HTR-8/SVneo (cell line): ENCODE measurements at regions not wholly inside any gene's neighbourhood (a gene's known extent, or its start where the extent isn't known, plus 50 kb on each side); places are given as distances from the start of the nearest gene placed in this dataset.
"Not testable (repeated sequence)": the region's sequence is repeated elsewhere in the genome, so short reads cannot be mapped to it uniquely, and the experiment has no call there.

Experiments used
- DNase-seq: peaks from one replicate; pipeline ENCODE4 v3.0.0; 2011; ENCODE audit warnings: low spot score, mixed read lengths; ENCODE audit not compliant: insufficient read length
- FAIRE-seq: peaks from 2 replicates; lab custom pipeline; 2011; peaks lifted over from hg19 to GRCh38; lab: Jason Lieb, UNC

DNA sequence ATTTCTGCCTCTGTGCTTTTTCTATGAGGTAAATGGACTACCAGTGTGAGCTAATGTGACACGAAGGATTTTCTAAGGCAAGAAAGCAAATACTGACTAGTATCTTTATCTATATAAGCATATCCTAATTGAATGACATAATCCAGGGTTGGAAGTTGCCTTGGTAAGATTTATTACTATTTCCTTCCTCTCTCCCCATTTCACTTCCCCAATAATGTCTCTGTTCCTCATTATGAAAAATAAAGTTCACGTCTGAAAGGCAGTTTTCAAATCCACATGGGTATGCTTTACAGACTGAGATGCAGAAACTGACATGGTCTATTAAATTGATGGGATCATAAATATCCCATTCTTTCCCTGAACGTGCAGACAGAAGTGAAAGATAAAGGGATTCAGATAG, 86.0 kb downstream of the DTWD1 start:
- DNase-seq (no peak), FAIRE-seq (no peak)

DNA sequence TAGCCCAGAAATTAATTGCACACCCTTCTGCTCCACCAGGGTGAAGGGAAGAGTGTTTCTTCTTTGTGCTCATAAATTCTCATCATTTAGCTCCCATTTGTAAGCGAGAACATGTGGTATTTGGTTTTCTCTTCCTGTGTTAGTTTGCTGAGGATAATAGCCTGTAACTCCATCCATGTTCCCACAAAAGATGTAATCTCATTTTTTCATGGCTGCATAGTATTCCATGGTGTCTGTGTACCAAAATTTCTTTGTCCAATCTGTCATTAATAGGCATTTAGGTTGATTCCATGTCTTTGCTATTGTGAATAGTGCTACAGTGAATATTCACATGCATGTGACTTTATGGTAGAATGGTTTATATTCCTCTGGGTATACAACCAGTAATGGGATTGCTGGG, 86.8 kb downstream of the DTWD1 start:
- DNase-seq (no peak), FAIRE-seq (no peak)

DNA sequence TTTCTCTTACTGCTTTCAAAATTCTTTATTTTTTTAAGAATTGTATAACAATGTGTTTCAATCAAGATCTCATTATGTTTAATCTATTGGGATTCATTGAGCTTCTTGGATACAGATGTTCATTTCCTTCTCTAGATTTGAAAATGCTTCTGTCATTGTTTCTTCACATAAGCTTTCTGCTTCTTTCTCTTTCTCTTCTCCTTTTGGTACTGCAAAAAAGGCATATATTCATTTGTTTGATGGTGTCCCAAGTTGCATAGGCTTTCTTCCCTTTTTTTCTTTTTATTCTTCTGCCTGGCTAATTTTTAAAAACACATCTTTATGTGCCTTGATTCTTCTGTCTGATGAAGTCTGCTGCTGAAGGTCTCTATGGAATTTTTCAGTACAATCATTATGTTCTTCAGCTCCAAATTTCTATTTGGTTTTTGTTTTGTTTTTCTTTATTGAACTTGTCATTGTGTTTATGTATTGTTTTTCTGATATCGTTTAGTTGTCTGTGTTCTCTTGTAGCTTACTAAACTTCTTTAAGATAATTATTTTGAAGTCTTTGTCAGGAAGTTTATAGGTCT, 88.9 kb downstream of the DTWD1 start:
- DNase-seq (no peak), FAIRE-seq (no peak)

DNA sequence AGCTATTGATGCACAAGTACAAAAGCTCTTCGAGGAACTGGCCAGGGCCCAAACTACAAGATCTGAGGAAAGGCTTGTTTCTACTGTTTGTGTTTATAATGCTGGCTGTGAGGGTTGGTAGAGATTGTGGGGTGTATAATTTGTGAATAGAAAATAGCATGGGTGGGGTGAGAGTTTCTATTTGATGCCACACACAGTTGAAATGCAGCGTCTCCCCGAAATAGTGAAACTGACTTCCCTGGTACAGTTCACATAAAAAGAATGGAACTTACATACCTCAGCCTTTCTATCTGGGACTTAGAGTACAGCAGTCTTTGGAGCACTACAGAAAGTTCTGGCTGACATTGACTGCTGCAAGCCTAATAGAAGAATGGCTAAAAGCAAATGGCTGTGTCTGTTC, 91.3 kb downstream of the DTWD1 start:
- FAIRE-seq (no peak), DNase-seq (no peak)

DNA sequence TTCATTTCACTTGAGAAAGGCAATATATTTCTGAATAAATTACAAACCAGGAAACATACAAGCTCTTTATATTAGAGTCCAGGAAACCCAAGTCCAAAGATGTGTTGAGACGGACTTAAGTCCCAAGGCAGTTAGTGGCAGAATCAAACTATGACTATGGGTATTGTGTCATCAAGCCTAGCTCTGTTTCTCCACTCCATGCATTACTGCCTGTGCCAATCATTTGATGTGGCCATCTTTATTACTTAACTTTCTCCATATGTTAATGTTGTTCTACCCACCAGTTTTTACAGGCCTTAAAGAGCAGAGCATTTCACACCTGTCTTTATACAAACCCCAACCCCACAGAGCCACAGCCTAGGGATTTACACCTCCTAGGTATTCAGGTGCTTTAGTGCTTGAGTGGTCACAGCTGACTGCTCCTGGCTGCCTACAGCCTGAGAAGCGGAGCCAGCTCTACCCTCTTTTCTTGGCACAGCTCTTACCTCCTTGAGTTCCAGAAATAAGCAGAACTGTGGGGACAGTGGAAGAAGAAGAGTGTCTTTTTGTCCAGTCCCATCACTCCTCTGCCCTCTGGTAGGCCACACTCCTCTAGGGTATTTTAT, 92.1 kb downstream of the DTWD1 start:
- DNase-seq: no peak
- no peak for FAIRE-seq

DNA sequence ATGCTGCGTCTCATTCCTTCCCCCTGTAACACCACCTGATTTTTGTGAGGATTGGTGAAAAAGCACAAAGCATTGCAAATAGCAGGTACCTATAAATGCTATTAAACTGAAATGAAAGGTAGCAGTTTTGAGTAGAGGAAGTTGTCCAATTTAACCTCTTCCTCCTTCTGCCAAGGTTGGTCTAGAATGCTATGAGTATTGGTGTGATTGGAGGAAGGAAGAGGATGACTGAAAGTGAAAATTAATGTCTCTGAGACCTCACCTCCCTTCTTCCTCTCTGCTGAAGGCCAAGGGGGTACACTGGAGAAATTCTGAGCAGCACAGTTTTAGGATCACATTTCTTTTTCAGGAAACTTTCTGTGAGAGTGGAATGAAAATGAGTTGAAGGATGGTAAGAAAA, 94.4 kb downstream of the DTWD1 start:
- FAIRE-seq (no peak), DNase-seq (no peak)

DNA sequence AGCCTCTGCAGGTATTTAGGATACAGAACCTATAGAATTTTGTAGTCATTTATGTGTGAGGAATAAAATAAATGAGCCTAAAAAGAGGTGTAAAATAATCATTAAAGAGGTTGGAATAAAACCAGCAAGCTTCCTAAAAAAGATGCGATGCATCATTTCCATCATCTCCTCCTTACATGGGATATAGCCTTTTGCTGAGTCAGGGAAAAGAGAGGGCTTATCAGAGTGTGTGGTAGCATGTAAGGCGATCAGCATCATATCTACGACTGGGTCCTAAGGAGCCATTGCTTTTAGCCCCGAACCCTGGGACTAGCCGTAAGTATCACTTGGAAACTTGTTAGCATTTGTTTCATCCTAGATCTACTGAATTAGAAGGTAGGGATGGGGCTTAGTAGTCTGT, 94.9 kb downstream of the DTWD1 start:
- DNase-seq: no peak
- FAIRE-seq: no peak

DNA sequence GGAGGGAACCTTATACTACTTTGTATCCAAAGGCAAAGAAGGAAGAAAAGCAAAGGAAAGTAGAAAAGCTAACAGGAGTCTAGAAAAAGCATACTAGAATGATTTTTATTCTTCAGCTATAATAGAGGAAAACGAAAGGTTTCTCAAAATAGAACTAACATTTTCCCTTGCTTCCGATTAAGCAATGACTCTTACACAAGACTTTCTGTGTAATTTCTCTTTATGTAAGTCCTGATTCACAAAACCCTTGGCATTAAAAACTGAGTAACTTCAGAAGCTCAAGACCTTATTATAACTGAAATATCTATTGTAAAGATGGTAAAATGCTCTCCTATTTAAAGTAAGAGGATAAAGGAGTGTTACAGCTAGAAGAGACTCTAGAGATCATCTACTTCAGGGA, 97.4 kb downstream of the DTWD1 start:
- no peak for DNase-seq
- no peak for FAIRE-seq

DNA sequence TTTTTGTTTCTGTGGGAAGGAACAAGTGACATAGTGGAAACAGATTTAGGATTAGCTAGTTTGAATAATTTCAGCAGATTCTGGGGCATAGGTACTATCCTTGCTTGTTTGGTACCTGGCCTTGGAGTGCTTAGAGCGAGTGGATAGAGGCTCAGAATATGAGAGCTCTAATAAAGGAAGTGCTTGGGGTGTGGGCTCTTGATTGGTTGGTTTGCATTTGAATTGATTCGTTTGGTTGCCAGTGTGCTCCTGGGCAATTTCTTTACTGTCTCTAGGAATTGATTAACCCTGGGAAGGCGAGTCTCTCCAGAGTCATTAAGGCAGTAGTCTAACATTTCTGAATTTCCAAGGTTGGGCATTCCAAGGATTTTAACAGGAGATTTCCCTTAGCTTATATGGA, 98.0 kb downstream of the DTWD1 start:
- FAIRE-seq (no peak), DNase-seq (no peak)

DNA sequence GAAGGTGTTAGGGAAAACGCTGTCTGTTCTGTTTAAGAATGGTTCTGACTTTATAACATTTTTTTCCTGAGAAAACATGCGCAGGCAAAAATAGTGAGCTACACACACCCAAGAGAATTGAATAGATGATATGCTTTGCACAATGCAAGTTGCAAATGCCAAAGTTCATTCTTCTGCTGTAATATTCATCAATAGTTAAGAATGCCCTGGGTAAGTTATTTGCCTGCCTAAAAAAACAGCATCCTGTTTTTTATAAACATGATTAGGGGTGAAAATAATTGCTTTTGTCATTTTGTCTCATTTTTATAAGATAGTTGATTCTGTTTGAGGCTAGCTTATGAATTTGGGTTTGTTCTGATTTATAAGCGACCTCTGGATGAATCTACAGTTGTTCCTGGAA, 99.4 kb downstream of the DTWD1 start:
- DNase-seq (no peak), FAIRE-seq (no peak)

DNA sequence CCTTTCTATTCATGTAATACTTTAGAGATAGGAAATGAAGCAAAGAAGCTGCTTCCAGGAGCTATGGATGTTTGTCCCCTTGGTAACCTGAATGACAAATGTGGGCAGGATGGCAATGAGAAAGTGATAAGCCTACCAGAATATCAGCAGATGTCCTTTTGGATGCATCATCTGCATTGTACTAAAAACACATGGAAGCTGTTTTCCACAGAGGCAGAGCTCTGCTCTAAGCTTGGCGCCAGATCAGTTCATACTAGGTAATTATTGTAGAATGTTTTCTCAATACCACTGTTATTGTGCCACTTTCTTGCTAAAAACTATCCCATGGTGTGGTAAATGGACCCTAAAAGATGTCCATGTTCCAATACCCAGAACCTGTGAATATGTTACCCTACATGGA, 100.2 kb downstream of the DTWD1 start:
- no peak for DNase-seq
- FAIRE-seq: no peak

DNA sequence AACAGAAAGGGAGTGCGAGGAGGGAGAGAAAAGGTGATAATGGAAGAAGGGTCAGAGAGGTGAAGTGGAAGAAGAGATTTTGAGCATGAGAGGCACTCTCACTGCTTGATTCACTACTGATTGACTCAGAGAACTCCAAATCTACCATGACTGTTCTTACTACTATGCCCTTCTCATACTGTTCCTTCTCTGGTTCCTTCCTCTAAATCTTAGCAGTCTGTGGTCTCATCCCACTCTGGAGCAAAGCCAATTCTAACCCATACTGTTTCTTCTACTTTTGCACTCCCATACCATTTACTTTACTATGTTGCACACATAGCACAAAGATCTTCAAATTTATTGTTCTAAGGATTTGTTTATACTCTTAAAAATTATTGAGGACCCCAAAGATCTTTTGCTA, 100.8 kb downstream of the DTWD1 start:
- FAIRE-seq (no peak), DNase-seq (no peak)

DNA sequence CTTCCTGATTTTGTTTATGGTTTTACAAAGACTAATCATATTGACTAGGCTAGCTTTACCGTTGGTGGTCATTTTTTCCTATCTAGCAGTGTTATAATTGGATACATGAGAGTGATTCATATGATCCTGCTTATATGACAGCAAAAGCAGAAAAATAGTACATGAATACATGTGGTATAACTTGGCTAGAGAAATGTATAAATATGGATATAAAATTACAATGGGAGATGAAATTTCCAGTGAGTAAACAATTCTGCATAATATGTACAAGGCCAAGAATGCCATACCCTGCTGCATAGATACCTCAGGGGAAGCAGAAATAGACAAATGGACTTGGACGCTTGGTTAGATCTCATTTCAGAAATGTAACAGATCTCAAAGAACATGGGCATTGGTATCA, 103.1 kb downstream of the DTWD1 start:
- FAIRE-seq (no peak), DNase-seq (no peak)

DNA sequence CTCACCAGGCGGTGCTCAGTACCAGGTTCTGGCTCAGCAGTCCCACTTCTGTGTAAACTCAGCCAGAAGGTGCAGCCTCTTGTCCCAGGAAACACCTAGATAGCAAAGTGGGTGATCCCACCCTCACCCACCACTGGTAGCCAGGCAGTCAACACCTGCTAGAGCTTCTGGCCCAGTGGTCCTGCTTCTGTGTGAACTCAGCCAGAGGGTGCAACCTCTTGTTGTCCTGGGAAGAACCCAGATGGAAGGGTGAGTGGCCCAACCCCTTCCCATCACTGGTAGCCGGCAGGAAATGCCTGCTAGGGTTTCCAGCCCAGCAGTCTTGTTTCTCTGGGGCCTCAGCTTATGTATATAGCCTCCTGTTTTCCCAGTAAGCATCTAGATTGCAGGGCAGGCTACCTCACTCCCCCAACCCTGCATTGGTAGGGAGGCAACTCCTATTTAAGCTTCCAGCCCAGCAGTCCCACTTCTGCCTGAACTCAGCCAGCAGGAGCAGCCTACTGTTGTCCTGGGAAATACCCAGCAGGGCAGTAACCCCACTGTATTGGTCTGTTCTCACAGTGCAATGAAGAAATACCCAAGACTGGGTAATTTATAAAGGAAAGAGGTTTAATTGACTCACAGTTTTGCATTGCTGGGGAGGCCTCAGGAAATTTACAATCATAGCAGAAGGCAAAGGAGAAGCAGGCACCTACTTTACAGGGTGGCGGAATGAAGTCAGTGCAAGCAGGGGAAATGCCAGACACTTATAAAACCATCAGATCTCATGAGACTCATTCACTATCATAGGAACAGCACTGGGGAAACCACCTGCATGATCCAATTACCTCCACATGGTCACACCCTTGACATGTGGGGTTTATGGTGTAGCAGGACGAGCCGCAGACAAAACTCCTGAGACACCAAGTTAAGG, 110.6 kb downstream of the DTWD1 start:
- no peak for FAIRE-seq
- DNase-seq: no peak

DNA sequence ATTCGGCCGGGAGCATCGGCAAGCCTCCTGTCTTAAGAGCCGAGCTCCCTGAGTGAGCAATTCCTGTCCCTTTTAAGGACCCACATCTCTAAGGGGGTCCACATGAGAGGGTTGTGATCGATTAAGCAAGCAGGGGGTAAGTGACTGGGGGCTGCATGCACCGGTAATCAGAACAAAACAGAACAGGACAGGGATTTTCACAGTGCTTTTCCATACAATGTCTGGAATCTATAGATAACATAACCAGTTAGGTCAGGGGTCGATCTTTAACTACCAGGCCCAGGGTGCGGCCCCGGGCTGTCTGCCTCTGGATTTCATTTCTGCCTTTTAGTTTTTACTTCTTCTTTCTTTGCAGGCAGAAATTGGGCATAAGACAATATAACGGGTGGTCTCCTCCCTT, 111.3 kb downstream of the DTWD1 start:
- not testable (repeated sequence) for FAIRE-seq, DNase-seq

DNA sequence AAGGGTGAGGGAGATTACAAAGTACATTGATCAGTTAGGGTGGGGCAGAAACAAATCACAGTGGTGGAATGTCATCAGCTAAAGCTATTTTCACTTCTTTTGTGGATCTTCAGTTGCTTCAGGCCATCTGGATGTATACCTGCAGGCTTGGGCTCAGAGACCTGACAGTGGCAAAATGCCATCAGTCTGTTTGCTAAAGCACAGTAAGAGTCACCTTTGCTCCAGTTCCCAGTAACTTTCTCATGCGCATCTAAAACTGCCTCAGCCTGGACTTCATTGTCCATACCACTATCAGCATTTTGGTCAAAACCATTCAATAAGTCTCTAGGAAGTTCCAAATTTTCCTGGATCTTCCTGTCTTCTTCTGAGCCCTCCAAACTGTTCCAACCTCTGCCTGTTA, 113.2 kb downstream of the DTWD1 start:
- not testable (repeated sequence) for FAIRE-seq, DNase-seq

DNA sequence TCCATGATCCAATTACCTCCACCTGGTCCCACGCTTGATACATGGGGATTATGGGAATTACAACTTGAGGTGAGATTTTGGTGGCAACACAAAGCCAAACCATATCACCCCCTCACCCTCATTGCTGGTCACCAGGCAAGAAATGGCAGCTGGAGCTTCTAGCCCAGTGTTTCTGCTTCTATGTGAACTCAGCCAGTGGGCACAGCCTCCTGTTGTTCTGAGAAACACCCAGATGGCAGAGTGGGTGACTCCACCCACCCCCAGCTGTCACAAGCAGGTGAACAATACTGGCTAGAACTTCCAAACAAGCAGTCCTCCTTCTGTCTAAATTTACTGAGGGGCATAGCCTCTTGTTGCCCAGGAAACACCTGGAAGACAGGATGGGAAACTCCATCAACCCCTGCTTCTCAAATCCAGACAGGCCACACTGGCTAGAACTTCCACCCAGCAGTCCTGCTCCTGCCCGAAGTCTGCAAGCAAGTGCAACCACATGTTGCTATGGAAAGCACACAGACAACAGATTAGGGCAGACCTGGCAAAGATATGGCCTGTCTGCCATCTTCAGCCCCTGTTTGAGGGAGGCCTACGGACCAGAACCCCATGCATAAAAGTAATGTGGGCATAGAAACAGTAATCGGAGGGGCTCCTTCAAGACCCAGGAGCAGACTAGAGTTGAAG, 114.1 kb downstream of the DTWD1 start:
- no peak for FAIRE-seq

DNA sequence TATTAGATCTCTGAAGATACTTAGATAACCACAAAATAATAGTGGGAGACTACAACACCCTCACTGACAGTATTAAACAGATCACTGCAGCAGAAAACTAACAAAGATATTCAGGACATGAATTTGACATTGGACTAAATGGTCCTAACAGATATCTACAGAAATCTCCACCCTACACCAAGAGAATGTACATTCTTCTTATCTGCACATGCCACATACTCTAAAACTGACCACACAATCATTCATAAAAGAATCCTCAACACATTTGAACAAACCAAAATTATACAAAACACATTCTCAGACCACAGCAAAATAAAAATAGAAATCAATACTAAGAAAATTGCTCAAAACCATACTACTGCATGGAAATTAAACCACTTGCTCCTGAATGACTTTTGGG, 116.3 kb downstream of the DTWD1 start:
- no peak for FAIRE-seq

More for the DNA sequence above, 114.1 kb downstream of the DTWD1 start:
- no peak for DNase-seq

DNA sequence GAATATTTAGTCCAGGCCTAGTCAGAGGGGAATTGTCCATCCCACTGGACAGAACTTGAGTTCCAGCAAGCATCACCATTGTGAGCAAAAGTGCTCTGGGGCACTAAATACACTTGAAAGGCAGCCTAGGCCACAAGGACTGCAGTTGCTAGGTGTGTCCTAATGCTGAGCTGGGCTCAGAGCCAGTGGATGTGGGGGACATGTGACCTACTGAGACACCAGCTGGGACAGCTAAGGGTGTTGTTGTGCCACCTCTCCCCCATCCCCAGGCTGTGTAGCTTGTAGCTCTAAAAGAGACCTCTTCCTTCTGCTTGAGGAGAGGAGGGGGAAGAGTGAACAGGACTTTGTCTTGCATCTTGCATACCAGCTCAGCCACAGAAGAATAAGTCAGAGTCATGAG, 120.9 kb downstream of the DTWD1 start:
- DNase-seq (no peak), FAIRE-seq (no peak)

More for the DNA sequence above, 116.3 kb downstream of the DTWD1 start:
- DNase-seq: no peak

DNA sequence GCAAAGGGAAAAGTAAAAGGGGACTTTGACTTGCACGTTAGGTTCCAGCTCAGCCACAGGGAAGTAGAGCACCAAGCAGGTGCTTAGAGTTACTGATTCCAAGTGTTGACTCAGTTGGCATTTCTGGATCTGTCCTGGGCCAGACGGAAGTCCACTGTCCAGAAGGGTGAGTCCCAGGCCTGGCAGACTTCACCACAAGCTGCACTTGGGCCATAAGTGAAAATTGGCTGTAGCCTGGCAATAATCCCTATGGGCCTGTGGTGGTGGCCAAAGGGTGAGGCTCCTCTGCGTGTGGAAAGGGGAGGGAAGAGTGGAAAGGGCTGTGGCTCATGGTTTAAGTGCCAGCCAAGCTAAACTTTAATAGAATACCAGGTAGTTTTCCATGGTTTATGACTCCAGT, 121.5 kb downstream of the DTWD1 start:
- DNase-seq (no peak), FAIRE-seq (no peak)

DNA sequence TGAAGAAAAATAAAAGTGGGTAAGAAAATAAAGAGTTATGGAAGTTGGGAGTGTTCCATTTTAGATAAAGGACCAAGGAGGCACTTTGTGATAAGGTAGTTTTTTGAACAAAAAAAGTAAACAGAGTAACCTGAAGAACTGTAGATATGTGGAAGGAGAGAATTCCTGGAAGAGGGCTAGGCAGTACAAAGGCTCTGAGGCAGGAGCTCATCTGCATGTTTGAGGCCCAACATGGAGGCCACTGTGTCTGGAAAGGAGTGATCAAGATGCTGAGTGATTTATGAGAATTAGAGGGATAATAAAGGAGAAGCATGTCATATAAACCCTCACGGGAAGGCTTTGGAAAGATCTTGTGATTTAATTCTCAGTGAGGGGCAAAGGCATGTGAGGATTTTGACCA, 126.5 kb downstream of the DTWD1 start:
- FAIRE-seq (no peak), DNase-seq (no peak)
